Loucy (cell line): ENCODE measurements at regions not wholly inside any gene's neighbourhood (a gene's known extent, or its start where the extent isn't known, plus 50 kb on each side); places are given as distances from the start of the nearest gene placed in this dataset.

Experiments used
- EZH2phosphoT487 ChIP-seq: fragments of 200-600 bp; IDR thresholded peaks from 2 replicates; pipeline ENCODE4 v1.6.1; 2018; ENCODE audit warnings: antibody characterized with exemption, mild to moderate bottlenecking, moderate library complexity, borderline replicate concordance
- TF ChIP-seq, protein P1 (sequence below): fragments of 200-600 bp; sonication (generic); conservative IDR thresholded peaks from 2 replicates; pipeline ENCODE4 v1.5.1; 2014; ENCODE audit warnings: mild to moderate bottlenecking, antibody characterized with exemption, low read length

DNA sequence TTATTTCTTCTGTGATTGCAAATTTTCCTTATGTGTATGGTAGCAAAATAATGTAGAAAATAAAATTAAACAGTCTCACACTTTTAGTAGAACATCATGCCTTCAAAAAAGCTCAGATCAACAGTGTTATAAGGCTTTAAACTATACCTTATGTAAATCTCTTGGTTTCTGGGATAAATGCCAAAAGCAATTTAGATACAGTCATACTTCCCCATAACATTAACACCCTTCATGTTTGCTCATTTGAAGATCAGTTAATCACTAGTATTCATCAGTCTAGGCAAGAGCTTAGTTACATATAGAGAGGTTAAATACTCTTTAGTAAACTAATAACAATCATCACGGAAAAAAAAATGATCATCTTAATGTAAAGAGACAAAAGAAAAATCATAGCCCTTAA, 421.8 kb upstream of the ANO3 start:
- TF ChIP-seq, protein P1, sequence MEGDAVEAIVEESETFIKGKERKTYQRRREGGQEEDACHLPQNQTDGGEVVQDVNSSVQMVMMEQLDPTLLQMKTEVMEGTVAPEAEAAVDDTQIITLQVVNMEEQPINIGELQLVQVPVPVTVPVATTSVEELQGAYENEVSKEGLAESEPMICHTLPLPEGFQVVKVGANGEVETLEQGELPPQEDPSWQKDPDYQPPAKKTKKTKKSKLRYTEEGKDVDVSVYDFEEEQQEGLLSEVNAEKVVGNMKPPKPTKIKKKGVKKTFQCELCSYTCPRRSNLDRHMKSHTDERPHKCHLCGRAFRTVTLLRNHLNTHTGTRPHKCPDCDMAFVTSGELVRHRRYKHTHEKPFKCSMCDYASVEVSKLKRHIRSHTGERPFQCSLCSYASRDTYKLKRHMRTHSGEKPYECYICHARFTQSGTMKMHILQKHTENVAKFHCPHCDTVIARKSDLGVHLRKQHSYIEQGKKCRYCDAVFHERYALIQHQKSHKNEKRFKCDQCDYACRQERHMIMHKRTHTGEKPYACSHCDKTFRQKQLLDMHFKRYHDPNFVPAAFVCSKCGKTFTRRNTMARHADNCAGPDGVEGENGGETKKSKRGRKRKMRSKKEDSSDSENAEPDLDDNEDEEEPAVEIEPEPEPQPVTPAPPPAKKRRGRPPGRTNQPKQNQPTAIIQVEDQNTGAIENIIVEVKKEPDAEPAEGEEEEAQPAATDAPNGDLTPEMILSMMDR = no peak
- TF ChIP-seq EZH2phosphoT487 = no peak
